Upper lobe of right lung (tissue), 1 donor: ENCODE measurements at regions not wholly inside any gene's neighbourhood (a gene's known extent, or its start where the extent isn't known, plus 50 kb on each side); places are given as distances from the start of the nearest gene placed in this dataset.
"Not testable (repeated sequence)": the region's sequence is repeated elsewhere in the genome, so short reads cannot be mapped to it uniquely, and the experiment has no call there.

ENCODE experiments used
- ATAC-seq: fragments of 200-7000 bp; cut with Tn5 transposase; one replicate; pipeline ENCODE4 v1.9.1; 2020; ENCODE audit warnings: mild to moderate bottlenecking, moderate library complexity
- DNase-seq: peaks from one replicate; pipeline ENCODE4 v3.0.0-alpha.2; 2020
- H3K27ac ChIP-seq: fragments of 200-600 bp; one replicate; pipeline ENCODE4 v1.8.0; 2022
- H3K27me3 ChIP-seq: fragments of 200-600 bp; one replicate; pipeline ENCODE4 v1.8.0; 2022; ENCODE audit warnings: mild to moderate bottlenecking
- H3K36me3 ChIP-seq: fragments of 200-600 bp; one replicate; pipeline ENCODE4 v1.8.0; 2022
- H3K4me1 ChIP-seq: fragments of 200-600 bp; one replicate; pipeline ENCODE4 v1.8.0; 2022
- H3K4me3 ChIP-seq: fragments of 200-600 bp; one replicate; pipeline ENCODE4 v1.8.0; 2022; ENCODE audit warnings: mild to moderate bottlenecking
- H3K9me3 ChIP-seq: fragments of 200-600 bp; one replicate; pipeline ENCODE4 v1.8.0; 2022
- CTCF ChIP-seq: fragments of 200-600 bp; IDR thresholded peaks from one replicate; pipeline ENCODE4 v1.8.0; 2022; ENCODE audit warnings: antibody characterized with exemption
- intact Hi-C: fragments of 100-400 bp; cut with DNase I; formaldehyde crosslinking; loops from one replicate; pipeline ENCODE4 v1.11.0; 2022
- donor health status: DM: no; HTN: yes; CAD: no; lungs with severe emphysema.

GRCh38 chr18:14223919-14224318 lies 91.7 kb upstream of the ZNF519 start:
- ATAC-seq, intact Hi-C loops, H3K27ac ChIP-seq, H3K4me1 ChIP-seq, H3K36me3 ChIP-seq, DNase-seq, H3K9me3 ChIP-seq, H3K27me3 ChIP-seq, H3K4me3 ChIP-seq: not testable (repeated sequence)

GRCh38 chr18:14223231-14223822 lies 91.1 kb upstream of the ZNF519 start:
- H3K4me1 ChIP-seq, H3K36me3 ChIP-seq, H3K4me3 ChIP-seq, intact Hi-C loops, H3K9me3 ChIP-seq, H3K27ac ChIP-seq, H3K27me3 ChIP-seq, DNase-seq, ATAC-seq: not testable (repeated sequence)

GRCh38 chr18:14222354-14223221 lies 90.4 kb upstream of the ZNF519 start:
- H3K27ac ChIP-seq, H3K36me3 ChIP-seq, intact Hi-C loops, H3K4me3 ChIP-seq, DNase-seq, H3K4me1 ChIP-seq, H3K9me3 ChIP-seq, ATAC-seq, H3K27me3 ChIP-seq: not testable (repeated sequence)

GRCh38 chr18:14221689-14222088 lies 89.5 kb upstream of the ZNF519 start:
- H3K4me3 ChIP-seq, result no peak overlapping the region

GRCh38 chr18:14215952-14216351 lies 83.7 kb upstream of the ZNF519 start:
- DNase-seq, H3K9me3 ChIP-seq, H3K27ac ChIP-seq, H3K27me3 ChIP-seq, H3K4me3 ChIP-seq, H3K4me1 ChIP-seq, ATAC-seq, H3K36me3 ChIP-seq, intact Hi-C loops: not testable (repeated sequence)

More at GRCh38 chr18:14221689-14222088, 89.5 kb upstream of the ZNF519 start:
- Histone ChIP-seq H3K4me1 (no peaks in the 10 kb centered on the region), H3K27ac (no peak overlapping the region), H3K9me3 (no peaks in the 10 kb centered on the region), H3K36me3 (no peaks in the 10 kb centered on the region), H3K27me3 (no peaks in the 10 kb centered on the region)
- intact Hi-C loops, result no loop called here
- DNase-seq, result no peak
- ATAC-seq, result no peak
- no peak for TF ChIP-seq CTCF

- ATAC-seq, result not testable (repeated sequence)
These were observed 71.2 kb upstream of the ZNF519 start for GRCh38 chr18:14203424-14203823.

GRCh38 chr18:14190776-14191442 lies 58.7 kb upstream of the ZNF519 start:
- H3K4me1 ChIP-seq, H3K9me3 ChIP-seq, H3K27me3 ChIP-seq, H3K4me3 ChIP-seq, intact Hi-C loops, DNase-seq, H3K27ac ChIP-seq, ATAC-seq, H3K36me3 ChIP-seq: not testable (repeated sequence)

More at GRCh38 chr18:14203424-14203823, 71.2 kb upstream of the ZNF519 start:
- H3K36me3 ChIP-seq, H3K9me3 ChIP-seq, H3K4me1 ChIP-seq, H3K27me3 ChIP-seq, H3K4me3 ChIP-seq, H3K27ac ChIP-seq, intact Hi-C loops, DNase-seq: not testable (repeated sequence)

- no peaks in the 10 kb centered on the region for H3K9me3 ChIP-seq
- no peaks in the 10 kb centered on the region for H3K4me1 ChIP-seq
- no peak overlapping the region for H3K27ac ChIP-seq
- no peak for ATAC-seq
- intact Hi-C loops, result no loop called here
- TF ChIP-seq CTCF, result no peak
- no peaks in the 10 kb centered on the region for H3K36me3 ChIP-seq
- H3K27me3 ChIP-seq, result no peaks in the 10 kb centered on the region
- DNase-seq, result no peak
- no peak overlapping the region for H3K4me3 ChIP-seq
These were observed 57.6 kb upstream of the ZNF519 start for GRCh38 chr18:14189858-14190257.

- DNase-seq, H3K9me3 ChIP-seq, H3K27ac ChIP-seq, H3K4me1 ChIP-seq, H3K4me3 ChIP-seq, intact Hi-C loops, H3K36me3 ChIP-seq, ATAC-seq, H3K27me3 ChIP-seq: not testable (repeated sequence)
These were observed 56.6 kb upstream of the ZNF519 start for GRCh38 chr18:14188751-14189406.
